Progenitor cell of endocrine pancreas (in vitro differentiated cells): ENCODE measurements at regions not wholly inside any gene's neighbourhood (a gene's known extent, or its start where the extent isn't known, plus 50 kb on each side); places are given as distances from the start of the nearest gene placed in this dataset.
"Not testable (repeated sequence)": the region's sequence is repeated elsewhere in the genome, so short reads cannot be mapped to it uniquely, and the experiment has no call there.

Experiments
- DNase-seq: peaks from one replicate; pipeline ENCODE4 v3.0.0; 2021; ENCODE audit warnings: low spot score; ENCODE audit not compliant: unreplicated experiment
- H3K27ac Mint-ChIP-seq: 2 replicates; pipeline ENCODE4 v1.8.0; 2021; ENCODE audit warnings: mild to moderate bottlenecking, moderate library complexity, mixed read lengths
- H3K27me3 Mint-ChIP-seq: 2 replicates; pipeline ENCODE4 v1.8.0; 2021; ENCODE audit warnings: mixed read lengths
- H3K36me3 Mint-ChIP-seq: 2 replicates; pipeline ENCODE4 v1.8.0; 2022; ENCODE audit warnings: mixed read lengths; ENCODE audit not compliant: insufficient read depth
- H3K4me1 Mint-ChIP-seq: 2 replicates; pipeline ENCODE4 v1.8.0; 2021; ENCODE audit warnings: low read depth, mixed read lengths
- H3K4me3 Mint-ChIP-seq: 2 replicates; pipeline ENCODE4 v1.8.0; 2021; ENCODE audit warnings: low read depth, mild to moderate bottlenecking, moderate library complexity, mixed read lengths
- H3K9me3 Mint-ChIP-seq: 2 replicates; pipeline ENCODE4 v1.8.0; 2021; ENCODE audit warnings: low read depth, mixed read lengths
- CTCF ChIP-seq: fragments of 200-600 bp; sonication (generic); IDR thresholded peaks from one replicate; pipeline ENCODE4 v1.5.0; 2021; ENCODE audit warnings: antibody characterized with exemption, mild to moderate bottlenecking; ENCODE audit not compliant: unreplicated experiment

GRCh38 chr11:95638501-95638900, 151.1 kb downstream of the FAM76B start:
- Mint-ChIP-seq H3K9me3 (peaks cover 6% of the 10 kb centered on the region), H3K27me3 (no peaks in the 10 kb centered on the region), H3K4me1 (no peaks in the 10 kb centered on the region)

DNA sequence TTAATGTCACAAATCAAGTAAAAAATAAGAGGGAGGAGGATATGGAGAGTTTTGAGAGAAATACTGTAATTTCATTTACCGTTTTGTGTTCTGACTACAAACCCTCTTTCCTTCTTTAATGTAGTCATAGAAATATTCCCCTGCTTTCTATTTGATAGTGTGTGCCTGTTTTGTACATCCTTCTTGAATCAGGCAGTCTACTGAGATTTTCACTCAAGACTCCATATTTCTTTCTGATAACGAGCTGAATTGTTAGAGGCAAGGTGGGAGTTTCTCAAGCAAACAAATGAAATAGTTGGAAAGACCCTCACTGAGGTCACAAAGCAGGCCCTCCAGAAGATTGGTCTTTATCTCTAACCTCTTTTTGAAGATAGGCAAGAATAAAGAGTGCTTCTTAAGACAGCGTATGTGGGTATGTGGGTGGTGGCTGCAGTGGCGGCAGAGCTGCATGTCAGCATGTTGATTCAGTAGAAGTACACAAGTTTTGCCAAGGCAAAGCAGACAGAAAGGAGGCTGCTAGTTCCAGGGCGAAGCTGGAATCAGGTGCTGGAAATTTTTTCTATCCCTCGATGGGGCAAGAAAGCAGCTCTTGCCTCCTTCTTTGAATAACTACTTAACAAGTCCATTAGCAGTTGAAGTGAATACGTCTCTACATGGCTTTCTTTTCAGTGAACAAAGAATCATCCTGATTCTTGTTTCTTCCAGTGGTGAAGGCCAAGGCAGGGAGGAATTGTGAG, 164.2 kb downstream of the FAM76B start:
- H3K36me3 Mint-ChIP-seq = no peaks in the 10 kb centered on the region
- no peak for DNase-seq
- H3K9me3 Mint-ChIP-seq = peaks cover 2% of the 10 kb centered on the region
- no peaks in the 10 kb centered on the region for H3K27me3 Mint-ChIP-seq
- no peak overlapping the region for H3K4me3 Mint-ChIP-seq
- peak overlapping the region; percentile 41 for H3K27ac Mint-ChIP-seq
- TF ChIP-seq CTCF = no peak
- peaks cover 6% of the 10 kb centered on the region for H3K4me1 Mint-ChIP-seq

More at GRCh38 chr11:95638501-95638900, 151.1 kb downstream of the FAM76B start:
- Mint-ChIP-seq H3K36me3 (no peaks in the 10 kb centered on the region), H3K4me3 (no peak overlapping the region), H3K27ac (no peak overlapping the region)
- DNase-seq = no peak
- no peak for TF ChIP-seq CTCF

- Mint-ChIP-seq H3K36me3 (no peaks in the 10 kb centered on the region), H3K4me3 (no peak overlapping the region), H3K9me3 (peaks cover 6% of the 10 kb centered on the region), H3K27me3 (peaks cover 2% of the 10 kb centered on the region), H3K27ac (no peak overlapping the region), H3K4me1 (no peaks in the 10 kb centered on the region)
- no peak for TF ChIP-seq CTCF
- no peak for DNase-seq
Measured at GRCh38 chr11:95616256-95616804, 173.3 kb downstream of the FAM76B start.

GRCh38 chr11:95611827-95612226, 177.8 kb downstream of the FAM76B start:
- Mint-ChIP-seq H3K4me3 (no peak overlapping the region), H3K27me3 (peaks cover 2% of the 10 kb centered on the region), H3K9me3 (no peaks in the 10 kb centered on the region), H3K27ac (no peak overlapping the region), H3K4me1 (no peaks in the 10 kb centered on the region), H3K36me3 (no peaks in the 10 kb centered on the region)
- TF ChIP-seq CTCF = no peak
- DNase-seq = no peak

- H3K27me3 Mint-ChIP-seq, H3K9me3 Mint-ChIP-seq, H3K27ac Mint-ChIP-seq, DNase-seq, H3K4me3 Mint-ChIP-seq, H3K36me3 Mint-ChIP-seq, H3K4me1 Mint-ChIP-seq: not testable (repeated sequence)
Measured at GRCh38 chr11:95610185-95610584, 179.4 kb downstream of the FAM76B start.

DNA sequence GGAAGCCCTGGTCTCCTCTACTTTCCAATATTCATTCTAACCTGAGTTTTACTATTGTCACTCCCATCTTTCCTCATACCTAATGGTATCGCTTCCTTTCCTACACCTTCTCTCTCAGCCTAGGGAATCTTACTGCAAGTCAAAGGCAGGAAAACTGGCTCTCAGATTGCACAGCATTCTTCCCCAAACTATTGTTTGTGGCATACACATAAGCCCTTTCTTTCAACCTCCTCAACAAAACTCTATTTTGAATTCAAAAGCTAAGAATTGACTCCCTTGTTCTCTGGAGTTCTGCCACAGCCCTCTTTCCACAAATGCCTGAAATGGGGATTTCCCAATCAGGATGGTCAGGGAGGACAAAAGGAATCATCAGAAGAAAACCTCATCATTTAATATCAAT, 181.5 kb downstream of the FAM76B start:
- no peaks in the 10 kb centered on the region for H3K27me3 Mint-ChIP-seq
- H3K9me3 Mint-ChIP-seq = no peaks in the 10 kb centered on the region
- DNase-seq = no peak
- no peaks in the 10 kb centered on the region for H3K36me3 Mint-ChIP-seq
- no peaks in the 10 kb centered on the region for H3K4me1 Mint-ChIP-seq
- TF ChIP-seq CTCF = no peak
- H3K27ac Mint-ChIP-seq = no peak overlapping the region
- H3K4me3 Mint-ChIP-seq = no peak overlapping the region
